IMR-90 (cell line): ENCODE measurements at regions not wholly inside any gene's neighbourhood (a gene's known extent, or its start where the extent isn't known, plus 50 kb on each side); places are given as distances from the start of the nearest gene placed in this dataset.
"Not testable (repeated sequence)": the region's sequence is repeated elsewhere in the genome, so short reads cannot be mapped to it uniquely, and the experiment has no call there.

Experiments used
- ATAC-seq: fragments of 200-7000 bp; cut with Tn5 transposase; 2 replicates; pipeline ENCODE4 v1.9.1; 2020; ENCODE audit warnings: low read depth, mild to moderate bottlenecking, moderate library complexity
- BruUV-seq: library from RNA; stranded (reverse); fragments of 400-500 nt; replicated peaks from 2 replicates; lab custom pipeline; 2021; lab: Mats Ljungman, UMichigan
- CTCF ChIA-PET: fragments of 300-600 bp; formaldehyde crosslinking; extraction: SDS; loops from one replicate; lab custom pipeline; 2021; ENCODE audit warnings: antibody characterized with exemption; lab: Yijun Ruan, JAX
- POLR2A ChIA-PET: fragments of 300-600 bp; sonication (Branson Sonifier 250); formaldehyde crosslinking; loops from one replicate; lab custom pipeline; 2022; ENCODE audit warnings: antibody characterized with exemption; ENCODE audit not compliant: unreplicated experiment; lab: Charles Lee
- DNase-seq: peaks from one replicate; pipeline ENCODE4 v3.0.0; 2013
- H2AFZ ChIP-seq: replicated peaks from 2 replicates; pipeline ENCODE3; 2013; ENCODE audit warnings: low read length, mild to moderate bottlenecking; ENCODE audit not compliant: poor library complexity
- H2AK5ac ChIP-seq: 2 replicates; pipeline ENCODE4 v1.6.1; 2013; ENCODE audit warnings: low read depth, low read length, inconsistent platforms
- H2AK9ac ChIP-seq: replicated peaks from 2 replicates; pipeline ENCODE3; 2013; ENCODE audit warnings: mild to moderate bottlenecking, low read depth, low read length, moderate library complexity; ENCODE audit not compliant: poor library complexity
- H2BK120ac ChIP-seq: 2 replicates; pipeline ENCODE4 v1.6.1; 2013; ENCODE audit warnings: low read depth, low read length, inconsistent platforms
- H2BK15ac ChIP-seq: 3 replicates; pipeline ENCODE4 v1.6.1; 2013; ENCODE audit warnings: low read depth, low read length, inconsistent platforms
- H2BK20ac ChIP-seq: 2 replicates; pipeline ENCODE4 v1.6.1; 2013; ENCODE audit warnings: low read depth, mild to moderate bottlenecking, inconsistent platforms, low read length, moderate library complexity
- H2BK5ac ChIP-seq: 2 replicates; pipeline ENCODE4 v1.6.1; 2013; ENCODE audit warnings: mild to moderate bottlenecking, low read depth, low read length, inconsistent platforms; ENCODE audit not compliant: poor library complexity, severe bottlenecking
- H3K14ac ChIP-seq: replicated peaks from 2 replicates; pipeline ENCODE4 v1.6.1; 2013; ENCODE audit warnings: low read depth, low read length, inconsistent platforms
- H3K18ac ChIP-seq: 2 replicates; pipeline ENCODE4 v1.6.1; 2013; ENCODE audit warnings: low read depth, low read length, control low read depth
- H3K23ac ChIP-seq: 2 replicates; pipeline ENCODE4 v1.6.1; 2013; ENCODE audit warnings: low read depth, low read length, inconsistent platforms
- H3K27ac ChIP-seq: 2 replicates; pipeline ENCODE4 v1.5.1; 2013; ENCODE audit warnings: mild to moderate bottlenecking, control low read depth, low read length; ENCODE audit not compliant: insufficient read depth
- H3K27me3 ChIP-seq: 2 replicates; pipeline ENCODE4 v1.6.1; 2013; ENCODE audit warnings: low read length; ENCODE audit not compliant: control insufficient read depth, insufficient read depth
- H3K36me3 ChIP-seq: 2 replicates; pipeline ENCODE4 v1.6.1; 2013; ENCODE audit warnings: low read length, mixed read lengths; ENCODE audit not compliant: control insufficient read depth, insufficient read depth
- H3K4ac ChIP-seq: 2 replicates; pipeline ENCODE4 v1.6.1; 2013; ENCODE audit warnings: low read depth, low read length, inconsistent platforms
- H3K4me1 ChIP-seq: 2 replicates; pipeline ENCODE4 v1.6.1; 2013; ENCODE audit warnings: low read length, mixed read lengths; ENCODE audit not compliant: control insufficient read depth, insufficient read depth
- H3K4me2 ChIP-seq: 2 replicates; pipeline ENCODE4 v1.6.1; 2013; ENCODE audit warnings: low read depth, mild to moderate bottlenecking, control low read depth, low read length, moderate library complexity
- H3K4me3 ChIP-seq: 2 replicates; pipeline ENCODE4 v1.5.1; 2013; ENCODE audit warnings: low read depth, mild to moderate bottlenecking, control low read depth, low read length, moderate library complexity; ENCODE audit not compliant: insufficient read depth
- H3K56ac ChIP-seq: 2 replicates; pipeline ENCODE4 v1.6.1; 2013; ENCODE audit warnings: low read length, inconsistent platforms; ENCODE audit not compliant: insufficient read depth; ENCODE audit errors: extremely low read depth
- H3K79me1 ChIP-seq, 2 experiments: 2 replicates each; pipeline ENCODE4 v1.6.1; 2013; ENCODE audit warnings: low read length in 2 of 2, inconsistent platforms in 1 of 2, low read depth in 1 of 2
- H3K9ac ChIP-seq: 2 replicates; pipeline ENCODE4 v1.6.1; 2013; ENCODE audit warnings: low read depth, low read length, control low read depth
- H3K9me1 ChIP-seq: 2 replicates; pipeline ENCODE4 v1.6.1; 2013; ENCODE audit warnings: low read length, inconsistent platforms; ENCODE audit not compliant: insufficient read depth
- H3K9me3 ChIP-seq: 2 replicates; pipeline ENCODE4 v1.6.1; 2013; ENCODE audit warnings: low read length; ENCODE audit not compliant: control insufficient read depth, insufficient read depth
- H4K20me1 ChIP-seq: 2 replicates; pipeline ENCODE4 v1.6.1; 2013; ENCODE audit warnings: low read length, inconsistent platforms; ENCODE audit not compliant: insufficient read depth
- H4K5ac ChIP-seq: 2 replicates; pipeline ENCODE4 v1.6.1; 2013; ENCODE audit warnings: mild to moderate bottlenecking, low read depth, low read length, control low read depth
- H4K8ac ChIP-seq, 2 experiments: 2 replicates each; pipeline ENCODE4 v1.6.1; 2013; ENCODE audit warnings: low read depth in 2 of 2, low read length in 2 of 2, control low read depth in 1 of 2, inconsistent platforms in 1 of 2
- H4K91ac ChIP-seq: 2 replicates; pipeline ENCODE4 v1.6.1; 2013; ENCODE audit warnings: low read depth, low read length, inconsistent platforms; ENCODE audit not compliant: insufficient read depth
- WGBS, 2 experiments: methylation state at CpG; one replicate each; pipeline versions ENCODE4 v1.1.5 to v1.1.7; 2013; ENCODE audit warnings: missing lambda C conversion rate in 2 of 2; ENCODE audit not compliant: insufficient read length in 1 of 2; ENCODE audit errors: extremely low coverage in 2 of 2; 5-methylcytosine and 5-hydroxymethylcytosine counted together
- dilution Hi-C: fragments of 300-500 bp; cut with HindIII; formaldehyde crosslinking; loops from one replicate; pipeline ENCODE4 v1.14.3; 2018; ENCODE audit warnings: low sequenced_read_pairs; ENCODE audit not compliant: unreplicated experiment
- in situ Hi-C: fragments of 300-500 bp; cut with MboI; formaldehyde crosslinking; loops from 3 replicates; pipeline ENCODE4 v1.14.3; 2019; ENCODE audit warnings: low sequenced_read_pairs, inconsistent platforms, mixed read lengths
- intact Hi-C: fragments of 100-400 bp; cut with micrococcal nuclease; formaldehyde crosslinking; loops from 2 replicates; pipeline ENCODE4 v1.10.0; 2022

DNA sequence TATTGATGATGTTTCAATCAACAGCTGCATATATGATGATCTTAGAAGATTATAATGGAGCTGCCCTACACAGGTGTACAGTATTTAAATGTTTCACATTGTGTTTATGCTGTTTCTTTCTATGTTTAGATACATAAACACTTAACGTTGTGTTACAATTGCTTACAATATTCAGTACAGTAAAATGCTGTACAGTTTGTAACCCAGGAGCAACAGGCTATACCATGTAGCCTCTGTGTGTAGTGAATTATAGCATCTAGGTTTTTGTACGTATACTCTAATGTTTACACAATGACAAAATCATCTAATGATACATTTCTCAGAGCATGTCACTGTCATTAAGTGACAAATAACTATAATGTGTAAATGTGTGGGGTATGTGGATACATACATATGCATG, 80.5 kb upstream of the CPEB2 start:
- H3K27me3 ChIP-seq, H3K4me3 ChIP-seq, H2AFZ ChIP-seq, H3K56ac ChIP-seq, BruUV-seq, H3K4ac ChIP-seq, H3K23ac ChIP-seq, in situ Hi-C loops, dilution Hi-C loops, H3K4me1 ChIP-seq, intact Hi-C loops, ATAC-seq, H3K36me3 ChIP-seq, H2BK20ac ChIP-seq, H2AK5ac ChIP-seq, H4K8ac ChIP-seq, H2AK9ac ChIP-seq, H4K5ac ChIP-seq, H3K9ac ChIP-seq, H3K79me1 ChIP-seq, CTCF ChIA-PET, H3K9me3 ChIP-seq, H3K18ac ChIP-seq, H4K20me1 ChIP-seq, H3K9me1 ChIP-seq, H4K91ac ChIP-seq, POLR2A ChIA-PET, H2BK15ac ChIP-seq, H2BK5ac ChIP-seq, DNase-seq, H2BK120ac ChIP-seq, H3K27ac ChIP-seq, H3K14ac ChIP-seq, H3K4me2 ChIP-seq: not testable (repeated sequence)
- no CpG with 5 or more reads among the region's 2 CpGs for WGBS, 2 experiments
